H1 (cell line): ENCODE measurements at regions not wholly inside any gene's neighbourhood (a gene's known extent, or its start where the extent isn't known, plus 50 kb on each side); places are given as distances from the start of the nearest gene placed in this dataset.

Source experiments
- CTCF ChIA-PET: fragments of 300-600 bp; sonication (Branson Sonifier 250); formaldehyde crosslinking; loops from one replicate; lab custom pipeline; 2021; ENCODE audit not compliant: partially characterized antibody; lab: Charles Lee
- POLR2A ChIA-PET: fragments of 300-600 bp; sonication (Branson Sonifier 250); formaldehyde crosslinking; loops from one replicate; lab custom pipeline; 2021; ENCODE audit warnings: inconsistent platforms; ENCODE audit not compliant: partially characterized antibody; lab: Charles Lee
- DNase-seq, 2 experiments: peaks; one replicate each; pipeline versions ENCODE4 v3.0.0 to v3.0.0-alpha.2; 2010 to 2022; ENCODE audit warnings: low spot score in 2 of 2, low read depth in 1 of 2, mixed read lengths in 1 of 2
- FAIRE-seq: peaks from 2 replicates; lab custom pipeline; 2011; peaks lifted over from hg19 to GRCh38; lab: Jason Lieb, UNC
- H2AFZ ChIP-seq: 2 replicates; pipeline ENCODE4 v1.8.1; 2012; ENCODE audit warnings: low read length, inconsistent platforms
- H2AK5ac ChIP-seq: 2 replicates; pipeline ENCODE4 v1.6.1; 2013; ENCODE audit warnings: low read depth, low read length
- H2BK120ac ChIP-seq: replicated peaks from 2 replicates; pipeline ENCODE3; 2013; ENCODE audit warnings: low read depth, low read length, inconsistent platforms
- H2BK12ac ChIP-seq: 2 replicates; pipeline ENCODE4 v1.6.1; 2013; ENCODE audit warnings: low read depth, low read length
- H2BK15ac ChIP-seq: 2 replicates; pipeline ENCODE4 v1.6.1; 2013; ENCODE audit warnings: low read length
- H2BK20ac ChIP-seq: 2 replicates; pipeline ENCODE4 v1.6.1; 2013; ENCODE audit warnings: low read length
- H2BK5ac ChIP-seq: 2 replicates; pipeline ENCODE4 v1.6.1; 2013; ENCODE audit warnings: low read depth, low read length
- H3K14ac ChIP-seq: 2 replicates; pipeline ENCODE4 v1.6.1; 2013; ENCODE audit warnings: inconsistent platforms; ENCODE audit not compliant: insufficient read length
- H3K18ac ChIP-seq: 2 replicates; pipeline ENCODE4 v1.6.1; 2013; ENCODE audit warnings: low read length; ENCODE audit errors: extremely low read depth
- H3K23ac ChIP-seq: 2 replicates; pipeline ENCODE4 v1.6.1; 2013; ENCODE audit warnings: inconsistent platforms; ENCODE audit not compliant: insufficient read length
- H3K23me2 ChIP-seq: 2 replicates; pipeline ENCODE4 v1.6.1; 2013; ENCODE audit warnings: low read depth, low read length
- H3K27ac ChIP-seq: 2 replicates; pipeline ENCODE4 v1.6.1; 2011; ENCODE audit warnings: low read depth, low read length, inconsistent platforms
- H3K27me3 ChIP-seq, 4 experiments: replicated peaks in 1 of 4; 1 replicate in 1 of 4; 2 replicates in 3 of 4; pipeline versions ENCODE4 v1.6.1 to v1.8.1; 2011 to 2013; ENCODE audit warnings: low read length in 3 of 4, mild to moderate bottlenecking in 3 of 4, inconsistent platforms in 2 of 4, mixed read lengths in 2 of 4, moderate library complexity in 1 of 4; ENCODE audit not compliant: control insufficient read depth in 3 of 4, insufficient read depth in 3 of 4; ENCODE audit errors: extremely low read depth in 1 of 4
- H3K36me3 ChIP-seq, 4 experiments: 2 replicates each; pipeline versions ENCODE4 v1.6.1 to v1.8.1; 2011 to 2013; ENCODE audit warnings: mild to moderate bottlenecking in 4 of 4, low read length in 3 of 4, moderate library complexity in 2 of 4, control low read depth in 1 of 4, inconsistent platforms in 1 of 4; ENCODE audit not compliant: insufficient read depth in 4 of 4, control insufficient read depth in 2 of 4
- H3K4ac ChIP-seq: replicated peaks from 2 replicates; pipeline ENCODE3; 2013; ENCODE audit warnings: low read length, low read depth, mixed read lengths, inconsistent platforms; ENCODE audit not compliant: insufficient read length
- H3K4me1 ChIP-seq, 4 experiments: replicated peaks in 1 of 4; 1 replicate in 1 of 4; 2 replicates in 3 of 4; pipeline versions ENCODE4 v1.6.1 to v1.8.1; 2011 to 2013; ENCODE audit warnings: low read length in 3 of 4, inconsistent platforms in 2 of 4, mixed read lengths in 1 of 4; ENCODE audit not compliant: insufficient read depth in 4 of 4, control insufficient read depth in 3 of 4
- H3K4me2 ChIP-seq, 2 experiments: 2 replicates each; pipeline versions ENCODE4 v1.6.1 to v1.8.1; 2011 to 2013; ENCODE audit warnings: low read depth in 2 of 2, low read length in 2 of 2, control low read depth in 1 of 2, inconsistent platforms in 1 of 2, mild to moderate bottlenecking in 1 of 2; ENCODE audit not compliant: insufficient read depth in 1 of 2
- H3K4me3 ChIP-seq, 4 experiments: fragments of 200-600, 300-600 bp in 1 of 4; sonication (generic), shearing (Covaris generic), sonication (Bioruptor Twin) in 1 of 4; 2 replicates each; pipeline versions ENCODE4 v1.5.1 to v1.8.1; 2011 to 2016; ENCODE audit warnings: low read length in 4 of 4, low read depth in 3 of 4, control low read depth in 2 of 4, inconsistent platforms in 2 of 4, mild to moderate bottlenecking in 2 of 4, mixed read lengths in 1 of 4, moderate library complexity in 1 of 4; ENCODE audit not compliant: insufficient read depth in 2 of 4; ENCODE audit errors: extremely low read depth in 1 of 4
- H3K56ac ChIP-seq: replicated peaks from 2 replicates; pipeline ENCODE3; 2013; ENCODE audit warnings: low read depth, mild to moderate bottlenecking, mixed read lengths, low read length, inconsistent platforms; ENCODE audit not compliant: insufficient read length
- H3K79me1 ChIP-seq: 2 replicates; pipeline ENCODE4 v1.6.1; 2013; ENCODE audit warnings: low read depth, low read length, control low read depth
- H3K79me2 ChIP-seq, 2 experiments: 2 replicates each; pipeline versions ENCODE4 v1.6.1 to v1.8.1; 2012 to 2013; ENCODE audit warnings: low read length in 2 of 2, mild to moderate bottlenecking in 2 of 2, inconsistent platforms in 1 of 2; ENCODE audit not compliant: insufficient read depth in 2 of 2, control insufficient read depth in 1 of 2
- H3K9ac ChIP-seq, 4 experiments: replicated peaks in 1 of 4; 1 replicate in 1 of 4; 2 replicates in 3 of 4; pipeline versions ENCODE4 v1.6.1 to v1.8.1; 2011 to 2013; ENCODE audit warnings: low read depth in 3 of 4, low read length in 3 of 4, control low read depth in 2 of 4, mild to moderate bottlenecking in 2 of 4, moderate library complexity in 2 of 4, inconsistent platforms in 1 of 4; ENCODE audit errors: extremely low read depth in 1 of 4
- H3K9me3 ChIP-seq, 2 experiments: 2 replicates each; pipeline versions ENCODE4 v1.6.1 to v1.8.1; 2012 to 2013; ENCODE audit warnings: mild to moderate bottlenecking in 2 of 2, moderate library complexity in 2 of 2, control low read depth in 1 of 2, inconsistent platforms in 1 of 2, low read depth in 1 of 2, low read length in 1 of 2, mixed read lengths in 1 of 2; ENCODE audit not compliant: insufficient read depth in 2 of 2
- H4K20me1 ChIP-seq, 2 experiments: replicated peaks in 1 of 2; 2 replicates each; pipeline versions ENCODE3 to v1.8.1; 2011 to 2013; ENCODE audit warnings: inconsistent platforms in 2 of 2, low read length in 2 of 2, mild to moderate bottlenecking in 1 of 2; ENCODE audit not compliant: insufficient read depth in 2 of 2, control insufficient read depth in 1 of 2
- H4K5ac ChIP-seq: 2 replicates; pipeline ENCODE4 v1.6.1; 2013; ENCODE audit warnings: low read length, low read depth, mixed read lengths, inconsistent platforms; ENCODE audit not compliant: insufficient read length
- H4K8ac ChIP-seq: 2 replicates; pipeline ENCODE4 v1.8.0; 2013; ENCODE audit warnings: mild to moderate bottlenecking, moderate library complexity, low read length, inconsistent platforms; ENCODE audit not compliant: insufficient read depth; ENCODE audit errors: extremely low read depth
- H4K91ac ChIP-seq: replicated peaks from 2 replicates; pipeline ENCODE3; 2013; ENCODE audit warnings: low read length, mixed read lengths, inconsistent platforms; ENCODE audit not compliant: insufficient read length
- CBX8 ChIP-seq: fragments of 300-800, 300-1000 bp; sonication (generic); IDR thresholded peaks from 2 replicates; pipeline ENCODE4 v1.7.1; 2016; ENCODE audit warnings: low read depth, low read length, borderline replicate concordance
- CHD2 ChIP-seq: IDR thresholded peaks from 2 replicates; pipeline ENCODE4 v1.6.1; 2012; ENCODE audit warnings: low read length, improper control_type of control experiment
- EP300 ChIP-seq, 2 experiments: IDR thresholded peaks; 1 replicate in 1 of 2; 2 replicates in 1 of 2; pipeline ENCODE4 v1.6.1; 2011 to 2012; ENCODE audit warnings: low read depth in 2 of 2, low read length in 2 of 2, mild to moderate bottlenecking in 2 of 2, borderline replicate concordance in 1 of 2, inconsistent platforms in 1 of 2, moderate library complexity in 1 of 2
- JUND ChIP-seq: IDR thresholded peaks from 2 replicates; pipeline ENCODE4 v1.6.1; 2011; ENCODE audit warnings: mild to moderate bottlenecking, improper control_type of control experiment, low read length
- KDM5A ChIP-seq: fragments of 200-600 bp; IDR thresholded peaks from 2 replicates; pipeline ENCODE4 v1.7.1; 2012; ENCODE audit warnings: mild to moderate bottlenecking, low read length, inconsistent platforms, mixed read lengths
- MAFK ChIP-seq: IDR thresholded peaks from 2 replicates; pipeline ENCODE4 v1.6.1; 2012; ENCODE audit warnings: low read depth, mild to moderate bottlenecking, improper control_type of control experiment, low read length
- POLR2A ChIP-seq, 2 experiments: IDR thresholded peaks; 1 replicate in 1 of 2; 2 replicates in 1 of 2; pipeline ENCODE4 v1.6.1; 2011; ENCODE audit warnings: low read depth in 2 of 2, low read length in 2 of 2, mild to moderate bottlenecking in 2 of 2; ENCODE audit errors: control extremely low read depth in 1 of 2
- SIRT6 ChIP-seq: IDR thresholded peaks from one replicate; pipeline ENCODE4 v1.7.1; 2012; ENCODE audit warnings: low read length, inconsistent platforms
- SP1 ChIP-seq: IDR thresholded peaks from 2 replicates; pipeline ENCODE4 v1.6.1; 2011; ENCODE audit warnings: low read depth, low read length
- SP4 ChIP-seq: IDR thresholded peaks from 2 replicates; pipeline ENCODE4 v1.6.1; 2012; ENCODE audit warnings: low read length, inconsistent platforms
- SRF ChIP-seq: IDR thresholded peaks from 2 replicates; pipeline ENCODE4 v1.6.1; 2011; ENCODE audit warnings: mild to moderate bottlenecking, low read depth, low read length, moderate library complexity
- SUZ12 ChIP-seq: fragments of 200-600 bp; sonication (generic); IDR thresholded peaks from 2 replicates; pipeline ENCODE4 v1.6.1; 2012; ENCODE audit warnings: mild to moderate bottlenecking, inconsistent platforms, low read length, moderate library complexity, mixed read lengths
- TAF1 ChIP-seq: IDR thresholded peaks from 2 replicates; pipeline ENCODE4 v1.6.1; 2011; ENCODE audit warnings: mild to moderate bottlenecking, low read depth, low read length
- TEAD4 ChIP-seq: IDR thresholded peaks from 2 replicates; pipeline ENCODE4 v1.6.1; 2012; ENCODE audit warnings: low read depth, low read length, inconsistent platforms, mixed read lengths
- WGBS, 2 experiments: shearing (Covaris generic) in 1 of 2; methylation state at CpG; one replicate each; pipeline versions ENCODE4 v1.1.6 to v1.1.7; 2013 to 2015; ENCODE audit warnings: low lambda C conversion rate in 2 of 2, mixed read lengths in 2 of 2, inconsistent platforms in 1 of 2, low coverage in 1 of 2, missing lambda C conversion rate in 1 of 2; ENCODE audit not compliant: insufficient replicate concordance in 2 of 2, insufficient coverage in 1 of 2, insufficient read length in 1 of 2; ENCODE audit errors: extremely low coverage in 1 of 2, missing lambda C conversion rate in 1 of 2; 5-methylcytosine and 5-hydroxymethylcytosine counted together

DNA sequence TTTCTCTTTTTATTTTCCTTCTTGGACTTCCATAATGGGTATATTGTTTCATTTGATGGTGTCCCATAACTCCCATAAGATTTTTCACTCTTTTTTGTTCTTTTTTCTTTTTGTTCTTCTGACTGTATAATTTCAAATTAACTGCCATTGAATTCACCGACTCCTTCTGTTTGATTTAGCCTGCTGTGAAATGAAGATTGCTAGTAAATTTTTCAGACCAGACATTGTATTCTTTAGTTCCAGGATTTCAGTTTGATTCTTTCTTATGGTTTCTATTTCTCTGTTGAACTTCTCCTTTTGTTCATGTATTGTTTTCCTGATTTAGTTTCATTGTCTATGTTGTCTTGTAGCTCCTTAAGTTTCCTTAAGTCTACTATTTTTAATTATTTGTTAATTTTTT, 87.6 kb upstream of the SPOPL start:
- Histone ChIP-seq H2BK20ac (no peak overlapping the region), H4K20me1 (no peaks in the 10 kb centered on the region), H3K14ac (no peak overlapping the region), H2BK5ac (no peak overlapping the region), H3K4me1 (no peaks in the 10 kb centered on the region), H3K79me2 (no peaks in the 10 kb centered on the region), H2BK12ac (no peak overlapping the region), H2AK5ac (no peak overlapping the region), H3K23ac (no peak overlapping the region), H3K9me3 (0 out of 4 replicates have a peak, but pooled peaks cover 0 to 3% of the 10 kb centered on the region in 2 experiments), H3K18ac (no peak overlapping the region), H2BK120ac (no peak overlapping the region), H3K4me2 (no peak overlapping the region), H3K23me2 (no peaks in the 10 kb centered on the region), H2AFZ (no peak overlapping the region), H3K36me3 (no peaks in the 10 kb centered on the region; a peak in 1 of 8 replicates), H3K9ac (no peak overlapping the region), H2BK15ac (no peak overlapping the region), H3K79me1 (no peaks in the 10 kb centered on the region), H4K8ac (no peak overlapping the region), H4K5ac (no peak overlapping the region), H4K91ac (no peak overlapping the region), H3K4ac (no peak overlapping the region), H3K56ac (no peak overlapping the region), H3K27ac (no peak overlapping the region), H3K27me3 (no peaks in the 10 kb centered on the region), H3K4me3 (no peak overlapping the region)
- DNase-seq (no peak), FAIRE-seq (no peak)
- ChIA-PET CTCF (interaction anchor here (1.5 kb wide), 1 partner anchor 11 kb away, joined by 3 read pairs; no protein-coding TSS in a partner anchor), POLR2A (interaction anchor here (1.1 kb wide), 1 partner anchor 185 kb away, joined by 3 read pairs; no protein-coding TSS in a partner anchor)
- TF ChIP-seq SRF (no peak), CBX8 (no peak), TAF1 (no peak), JUND (no peak), SIRT6 (no peak), POLR2A (IDR thresholded peaks at IDR 0.05; ENCODE audit: control extremely low read depth in 1 of 2, low read depth in 2 of 2, low read length in 2 of 2) (no peak), TEAD4 (no peak), SUZ12 (no peak), CHD2 (no peak), MAFK (no peak), EP300 (IDR thresholded peaks at IDR 0.05; ENCODE audit: borderline replicate concordance in 1 of 2, low read depth in 2 of 2, low read length in 2 of 2) (no peak), SP4 (no peak), SP1 (no peak), KDM5A (no peak)
- WGBS, 2 experiments: 94% methylated on average over 1 of the region's 1 CpG; no CpG with 5 or more reads in 1 of the 2 experiments
